Non-pigmented ciliary epithelial cell (primary cell): ENCODE measurements at regions not wholly inside any gene's neighbourhood (a gene's known extent, or its start where the extent isn't known, plus 50 kb on each side); places are given as distances from the start of the nearest gene placed in this dataset.

ENCODE experiments used
- DNase-seq: peaks from one replicate; pipeline ENCODE4 v3.0.0-alpha.2; 2010; ENCODE audit warnings: low read depth

- DNase-seq, result no peak
These were observed 221.0 kb upstream of the CDH13 start for GRCh38 chr16:82405736-82406135.

DNA sequence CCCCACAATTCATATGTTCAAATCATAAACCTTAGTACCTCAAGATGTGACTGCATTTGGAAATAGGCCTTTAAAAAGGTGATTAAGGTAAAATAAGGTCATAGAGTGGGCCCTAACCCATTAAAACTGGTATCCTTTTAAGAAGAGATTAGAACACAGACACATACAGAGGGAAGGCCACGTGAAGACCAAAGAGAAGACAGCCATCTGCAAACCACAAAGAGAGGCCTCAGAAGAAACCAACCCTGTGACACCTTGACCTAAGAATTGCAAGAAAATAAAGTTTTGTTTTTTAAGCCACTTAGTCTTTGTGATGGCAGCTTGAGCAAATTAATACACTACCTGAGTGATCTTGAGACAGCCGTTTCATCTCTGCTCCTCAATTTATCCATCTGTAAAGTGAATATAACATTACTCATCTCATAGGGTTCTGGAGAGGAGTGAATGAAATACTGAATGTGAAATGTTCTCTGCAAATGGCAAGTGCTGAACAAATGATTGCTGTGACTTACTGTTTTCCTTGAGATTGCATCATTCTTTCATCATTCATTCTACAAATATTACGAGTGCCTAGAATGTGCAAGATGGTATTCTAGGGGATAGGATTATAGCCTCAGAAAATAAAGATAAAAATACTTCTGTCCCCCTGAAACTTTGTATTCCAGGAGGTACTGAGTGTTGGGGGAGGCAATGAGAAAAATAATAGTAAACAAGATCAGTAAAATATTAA lies 222.0 kb upstream of the CDH13 start:
- no peak for DNase-seq

DNA sequence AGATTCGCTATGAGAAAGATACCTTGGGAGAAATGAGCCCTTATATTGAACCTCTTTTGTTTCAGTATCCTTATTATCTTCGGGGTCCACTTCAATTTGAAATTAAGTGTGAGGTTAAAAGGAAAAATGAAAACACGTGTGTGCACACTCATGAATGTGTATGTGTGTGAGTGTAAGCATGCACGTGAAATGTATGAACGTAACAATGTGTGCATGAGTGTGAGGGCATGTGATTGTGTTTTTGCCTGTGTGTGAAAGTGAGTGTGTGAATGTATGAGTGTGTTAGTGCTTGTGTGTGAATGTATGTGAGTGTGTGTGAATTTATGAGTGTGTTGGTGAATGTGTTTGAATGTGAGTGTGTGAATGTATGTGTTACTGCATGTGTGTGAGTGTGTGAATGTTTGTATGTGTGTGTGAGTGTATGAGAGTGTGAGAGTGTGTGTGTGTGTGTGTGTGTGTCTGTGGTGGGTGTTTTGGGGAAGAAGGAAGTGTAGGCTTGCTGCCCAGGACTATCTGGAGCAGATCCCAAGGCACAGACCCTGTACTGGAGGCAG lies 224.0 kb upstream of the CDH13 start:
- DNase-seq, result no peak

DNA sequence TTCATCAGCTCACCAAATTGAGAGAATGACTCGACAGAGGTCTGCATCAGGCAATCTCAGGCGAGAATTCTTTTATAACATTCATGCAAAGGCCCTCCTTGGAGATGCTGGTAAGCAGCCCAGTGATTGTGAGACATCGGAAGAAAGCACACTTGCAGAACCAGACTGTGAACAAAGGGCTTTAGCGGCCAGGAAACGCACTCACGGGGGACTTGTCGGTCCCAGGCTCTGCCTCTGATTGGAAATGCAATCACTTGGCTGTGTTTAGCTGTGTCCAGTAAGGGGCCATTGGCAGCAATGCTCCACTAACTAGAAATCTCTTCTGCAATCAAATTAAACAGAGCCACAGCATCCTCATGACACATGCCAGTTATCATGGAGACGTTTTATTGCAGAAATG lies 226.7 kb upstream of the CDH13 start:
- DNase-seq, result no peak

- DNase-seq, result no peak
These were observed 226.5 kb upstream of the MPHOSPH6 start for GRCh38 chr16:82396509-82396908.

DNA sequence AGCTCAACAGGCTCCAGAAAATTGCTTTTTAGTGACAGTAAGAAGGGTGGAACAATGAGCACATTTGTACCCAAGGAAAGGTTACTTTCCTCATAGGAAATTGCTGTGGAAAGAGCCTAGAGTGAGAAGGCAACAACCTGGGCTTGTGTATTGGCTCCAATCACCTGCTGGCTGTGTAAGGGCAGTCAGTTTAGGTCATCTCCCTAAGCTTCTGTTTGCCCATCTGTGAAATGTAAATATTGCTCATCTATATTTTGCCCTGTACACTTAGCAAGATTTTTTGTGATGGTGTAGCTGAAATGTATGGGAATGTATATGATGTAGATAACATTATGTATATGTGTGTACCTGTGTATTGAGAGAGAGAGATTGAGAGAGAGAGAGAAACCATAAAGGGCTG lies 225.2 kb upstream of the MPHOSPH6 start:
- DNase-seq, result no peak

- no peak for DNase-seq
These were observed 221.7 kb upstream of the MPHOSPH6 start for GRCh38 chr16:82391690-82392089.

GRCh38 chr16:82389956-82390650 lies 220.1 kb upstream of the MPHOSPH6 start:
- DNase-seq, result no peak

GRCh38 chr16:82386761-82387160 lies 216.7 kb upstream of the MPHOSPH6 start:
- no peak for DNase-seq

DNA sequence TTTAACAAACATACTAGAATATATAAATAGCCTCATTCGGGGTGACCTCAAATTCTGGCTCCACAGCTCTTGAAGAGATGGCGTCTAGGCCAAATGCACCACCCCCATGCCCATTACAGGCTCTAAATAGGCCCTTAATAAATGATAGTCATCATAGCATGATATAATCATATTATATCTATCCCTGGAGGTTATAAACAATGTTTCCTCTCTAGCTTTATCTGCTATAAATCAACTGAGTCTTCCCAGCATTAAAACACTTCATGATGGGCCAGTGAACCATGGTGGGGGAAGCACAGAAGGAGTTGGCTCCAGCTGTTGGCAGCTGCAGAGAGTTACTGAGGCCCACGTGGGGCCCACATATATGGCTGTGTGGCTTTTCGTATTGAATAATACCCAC lies 214.9 kb upstream of the MPHOSPH6 start:
- DNase-seq, result no peak

- no peak for DNase-seq
These were observed 214.0 kb upstream of the MPHOSPH6 start for GRCh38 chr16:82384017-82384416.

DNA sequence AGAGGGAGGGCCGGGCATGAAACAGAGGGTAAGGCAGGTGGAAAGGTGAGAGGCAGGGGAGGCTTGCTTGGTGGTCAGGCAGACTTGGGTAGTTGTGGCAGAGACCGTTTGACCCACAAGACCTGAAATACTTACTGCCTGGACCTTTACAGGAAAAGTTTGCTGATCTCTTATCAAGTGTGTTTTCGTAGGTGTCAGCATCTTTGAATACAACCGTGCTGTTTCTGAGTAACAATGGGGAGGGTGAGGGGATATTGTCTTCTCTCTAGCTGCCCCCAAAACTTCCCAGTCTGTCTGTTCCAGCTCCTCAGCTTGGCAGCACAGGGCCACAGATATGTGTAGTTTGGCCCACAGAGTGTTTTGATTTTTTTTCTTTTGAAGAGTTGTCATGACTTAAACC lies 212.5 kb upstream of the MPHOSPH6 start:
- no peak for DNase-seq

DNA sequence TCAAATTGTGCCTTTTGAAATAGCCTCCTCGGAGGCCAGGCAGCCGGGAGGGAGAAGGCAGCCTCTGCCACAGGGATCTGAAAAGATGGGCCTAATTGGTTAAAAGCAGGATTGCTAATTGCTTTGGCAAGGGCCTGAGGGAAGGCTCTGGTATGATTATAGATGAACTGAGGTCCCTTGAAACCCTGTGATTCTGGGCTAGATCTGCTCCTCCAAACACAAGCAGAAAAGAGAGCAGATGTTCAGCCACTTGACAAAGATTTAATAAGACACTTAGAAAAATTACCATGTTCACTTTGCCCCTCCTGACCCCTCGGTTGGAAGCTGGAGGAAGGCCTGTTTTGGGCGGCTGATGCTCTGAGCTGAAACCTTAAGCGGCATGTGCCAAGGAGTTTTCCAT lies 209.5 kb upstream of the MPHOSPH6 start:
- no peak for DNase-seq

- no peak for DNase-seq
These were observed 204.0 kb upstream of the MPHOSPH6 start for GRCh38 chr16:82373976-82374375.

DNA sequence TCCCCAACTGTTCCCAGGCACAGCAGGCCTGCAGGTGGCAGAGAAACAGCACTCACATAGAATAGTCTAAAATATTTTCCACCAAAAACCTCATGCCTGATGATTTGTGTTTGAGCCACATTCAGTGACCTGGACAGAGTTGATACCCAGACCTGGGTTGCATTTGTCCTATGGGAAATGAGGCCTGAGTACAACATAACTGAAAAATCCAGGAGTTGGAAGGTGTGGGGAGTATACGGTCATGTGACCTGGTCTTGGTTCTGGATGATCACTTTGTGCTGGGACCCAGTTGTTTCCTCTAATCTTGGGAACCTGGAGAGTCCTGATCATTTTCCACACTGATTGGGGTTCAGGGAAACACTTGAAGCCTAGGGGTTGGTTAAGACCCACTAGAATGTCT lies 200.3 kb upstream of the MPHOSPH6 start:
- no peak for DNase-seq

DNA sequence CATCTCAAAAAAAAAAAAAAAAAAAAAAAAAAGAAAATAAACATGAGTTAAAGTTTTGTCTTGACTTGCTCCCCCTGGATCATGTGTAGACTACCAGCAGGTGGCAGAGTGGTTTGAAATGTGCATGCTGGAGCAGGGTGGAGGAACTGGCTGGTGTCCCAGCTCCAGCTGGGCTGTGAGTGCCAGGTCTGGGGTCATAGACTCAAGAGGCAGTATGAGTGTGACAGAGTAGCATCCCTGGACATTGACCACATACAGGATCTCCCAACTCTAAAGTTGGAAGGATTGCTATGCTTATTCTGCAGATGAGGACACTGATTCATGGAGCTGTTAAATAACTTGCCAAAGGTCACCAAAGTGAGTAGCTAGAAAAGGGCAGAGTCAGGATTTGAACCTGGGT lies 198.0 kb upstream of the MPHOSPH6 start:
- peak; percentile 10 for DNase-seq

GRCh38 chr16:82366462-82366861 lies 196.4 kb upstream of the MPHOSPH6 start:
- no peak for DNase-seq

- DNase-seq, result no peak
These were observed 194.7 kb upstream of the MPHOSPH6 start for GRCh38 chr16:82364690-82365089.

DNA sequence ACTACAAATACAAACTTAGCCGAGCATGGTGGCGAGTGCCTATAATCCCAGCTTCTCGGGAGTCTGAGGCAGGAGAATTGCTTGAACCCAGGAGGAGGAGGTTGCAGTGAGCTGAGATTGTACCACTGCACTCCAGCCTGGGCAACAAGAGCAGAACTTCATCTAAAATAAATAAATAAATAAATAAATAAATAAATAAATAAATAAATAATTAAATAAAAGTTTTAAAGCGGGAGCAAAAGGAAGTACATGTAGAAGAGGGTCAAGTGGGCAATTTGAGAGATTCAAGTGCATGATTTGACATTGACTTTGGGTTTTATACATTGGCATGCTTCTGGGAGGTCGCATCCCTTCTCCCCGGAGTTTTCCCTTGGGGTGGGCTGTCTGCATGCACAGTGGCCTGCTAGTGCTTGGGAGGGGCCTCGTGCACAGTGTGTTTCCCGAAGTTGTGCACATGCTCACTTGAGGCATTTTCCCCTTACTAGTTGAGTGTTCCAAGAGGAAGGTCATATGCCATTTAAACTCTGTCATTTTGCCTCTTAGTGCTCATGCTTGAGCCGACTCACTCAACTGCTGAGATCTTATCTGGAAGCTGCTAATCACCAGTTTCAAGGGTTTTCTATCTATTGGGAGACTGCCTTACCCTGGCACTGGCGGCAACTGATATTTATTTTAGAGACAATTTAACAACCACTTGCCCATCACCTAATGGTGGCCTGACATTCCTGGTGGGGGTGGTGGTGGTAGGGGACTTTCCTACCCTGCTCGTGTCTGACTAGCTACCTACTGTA lies 193.2 kb upstream of the MPHOSPH6 start:
- no peak for DNase-seq

DNA sequence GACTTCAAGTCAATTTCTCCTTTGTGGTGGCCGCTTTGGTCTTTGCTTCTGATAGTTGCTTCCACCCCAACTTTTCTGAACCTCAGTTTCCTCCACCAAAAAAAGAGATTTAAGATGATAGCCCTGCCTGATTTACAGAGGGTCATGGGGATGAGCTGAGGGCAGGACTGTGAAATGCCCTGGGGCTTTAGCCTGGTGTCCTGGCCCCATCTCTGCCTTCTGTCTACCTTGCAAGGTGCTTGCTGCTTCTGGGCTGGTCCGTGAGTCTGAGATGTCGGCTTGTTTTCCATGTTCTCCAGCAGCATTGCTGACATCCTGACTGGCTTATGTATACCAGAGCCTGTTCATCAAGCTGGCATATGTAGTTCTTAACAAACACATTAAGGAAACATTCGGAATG lies 191.9 kb upstream of the MPHOSPH6 start:
- DNase-seq, result no peak

DNA sequence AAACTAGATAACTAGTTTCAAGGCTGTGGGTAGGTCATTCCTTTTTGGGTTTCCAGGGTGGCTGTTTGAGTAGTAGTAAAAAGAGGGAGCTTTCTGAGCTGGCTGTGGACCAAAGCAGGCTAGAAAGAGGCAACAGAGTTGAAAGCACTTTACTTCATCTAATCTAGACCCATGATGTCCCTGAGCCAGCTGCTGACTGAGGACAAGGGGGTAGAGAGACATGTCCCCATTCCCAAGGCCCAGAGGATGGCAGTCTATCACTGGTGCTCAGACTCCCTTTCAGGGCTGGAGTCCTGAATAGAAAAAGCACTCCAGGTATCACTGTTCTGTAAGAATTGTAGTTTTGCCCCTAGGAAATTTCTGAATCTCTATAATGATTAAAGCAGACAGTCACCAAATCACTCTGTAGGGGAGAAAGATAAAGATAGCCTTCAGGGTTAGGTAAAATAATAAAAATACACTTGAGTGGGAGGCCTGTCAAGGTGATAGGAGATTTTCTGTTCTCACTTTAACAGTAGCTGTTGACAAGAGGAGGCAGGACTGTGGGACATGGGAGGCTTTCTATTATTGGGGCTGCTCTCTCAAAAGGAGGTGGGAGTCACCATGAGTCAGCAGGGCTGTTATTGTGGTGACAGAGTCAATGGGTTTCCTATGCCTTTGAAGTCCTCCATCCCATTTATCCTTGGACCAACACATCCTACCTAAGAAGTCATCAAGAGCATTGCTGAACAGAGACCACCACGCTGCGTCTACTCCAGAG lies 190.2 kb upstream of the MPHOSPH6 start:
- DNase-seq, result no peak

- no peak for DNase-seq
These were observed 188.7 kb upstream of the MPHOSPH6 start for GRCh38 chr16:82358606-82359221.
